ENCODE measurements at regions not wholly inside any gene's neighbourhood (a gene's known extent, or its start where the extent isn't known, plus 50 kb on each side); places are given as distances from the start of the nearest gene placed in this dataset.

DNA sequence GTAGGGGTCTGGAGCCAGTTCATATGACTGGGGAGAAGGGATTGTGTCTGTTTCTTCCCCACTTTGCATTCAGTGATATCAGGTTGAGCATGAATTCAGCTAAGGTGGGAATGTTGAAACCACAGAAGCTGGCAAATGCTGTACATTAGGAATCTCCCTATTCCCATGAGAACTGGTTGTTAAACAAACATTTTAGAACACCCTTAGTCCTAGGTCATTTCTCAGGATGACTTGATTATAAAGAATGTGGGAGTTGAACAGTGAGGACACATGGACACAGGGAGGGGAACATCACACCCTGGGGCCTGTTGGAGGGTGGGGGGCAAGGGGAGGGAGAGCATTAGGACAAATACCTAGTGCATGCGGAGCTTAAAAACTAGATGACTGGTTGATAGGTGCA is 62.6 kb upstream of the LIMCH1 start:
- no peak overlapping the region for H3K27ac ChIP-seq
- DNase-seq (ENCODE audit: low spot score) = no peak
- TF ChIP-seq, protein P1, sequence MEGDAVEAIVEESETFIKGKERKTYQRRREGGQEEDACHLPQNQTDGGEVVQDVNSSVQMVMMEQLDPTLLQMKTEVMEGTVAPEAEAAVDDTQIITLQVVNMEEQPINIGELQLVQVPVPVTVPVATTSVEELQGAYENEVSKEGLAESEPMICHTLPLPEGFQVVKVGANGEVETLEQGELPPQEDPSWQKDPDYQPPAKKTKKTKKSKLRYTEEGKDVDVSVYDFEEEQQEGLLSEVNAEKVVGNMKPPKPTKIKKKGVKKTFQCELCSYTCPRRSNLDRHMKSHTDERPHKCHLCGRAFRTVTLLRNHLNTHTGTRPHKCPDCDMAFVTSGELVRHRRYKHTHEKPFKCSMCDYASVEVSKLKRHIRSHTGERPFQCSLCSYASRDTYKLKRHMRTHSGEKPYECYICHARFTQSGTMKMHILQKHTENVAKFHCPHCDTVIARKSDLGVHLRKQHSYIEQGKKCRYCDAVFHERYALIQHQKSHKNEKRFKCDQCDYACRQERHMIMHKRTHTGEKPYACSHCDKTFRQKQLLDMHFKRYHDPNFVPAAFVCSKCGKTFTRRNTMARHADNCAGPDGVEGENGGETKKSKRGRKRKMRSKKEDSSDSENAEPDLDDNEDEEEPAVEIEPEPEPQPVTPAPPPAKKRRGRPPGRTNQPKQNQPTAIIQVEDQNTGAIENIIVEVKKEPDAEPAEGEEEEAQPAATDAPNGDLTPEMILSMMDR (IDR thresholded peaks at IDR 0.05) = no peak
- no peak overlapping the region for H3K4me3 ChIP-seq

DNA sequence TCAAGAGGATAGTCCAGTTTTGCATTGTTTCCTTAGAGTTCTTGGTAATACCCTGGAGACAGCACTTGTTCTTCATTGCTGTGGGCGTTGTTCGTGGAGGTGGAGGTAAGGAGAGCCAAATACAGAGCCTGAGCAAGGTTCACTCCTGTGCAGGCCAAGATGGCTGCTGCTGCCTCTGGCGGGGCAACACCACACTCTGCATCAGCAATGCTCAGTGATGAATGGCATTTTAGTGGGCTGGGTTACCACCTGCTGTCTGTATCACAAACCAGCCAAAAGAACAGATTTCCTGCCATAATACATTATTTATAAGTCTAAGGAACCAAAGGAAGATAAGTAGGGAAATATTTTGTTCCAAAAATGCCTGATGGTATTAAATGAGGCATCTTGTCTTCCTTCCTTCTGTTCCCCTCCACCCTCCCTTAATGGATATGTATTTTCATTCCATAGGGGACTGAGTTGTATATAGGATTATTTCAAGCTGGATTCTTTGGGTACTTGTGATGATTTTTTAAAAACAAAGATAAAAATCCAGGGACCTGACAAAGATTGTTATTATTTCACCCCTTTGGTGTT is 61.6 kb upstream of the LIMCH1 start:
- TF ChIP-seq, protein P1 (IDR thresholded peaks at IDR 0.05) = no peak
- H3K27ac ChIP-seq = no peak overlapping the region
- H3K4me3 ChIP-seq = no peak overlapping the region
- no peak for DNase-seq (ENCODE audit: low spot score)

DNA sequence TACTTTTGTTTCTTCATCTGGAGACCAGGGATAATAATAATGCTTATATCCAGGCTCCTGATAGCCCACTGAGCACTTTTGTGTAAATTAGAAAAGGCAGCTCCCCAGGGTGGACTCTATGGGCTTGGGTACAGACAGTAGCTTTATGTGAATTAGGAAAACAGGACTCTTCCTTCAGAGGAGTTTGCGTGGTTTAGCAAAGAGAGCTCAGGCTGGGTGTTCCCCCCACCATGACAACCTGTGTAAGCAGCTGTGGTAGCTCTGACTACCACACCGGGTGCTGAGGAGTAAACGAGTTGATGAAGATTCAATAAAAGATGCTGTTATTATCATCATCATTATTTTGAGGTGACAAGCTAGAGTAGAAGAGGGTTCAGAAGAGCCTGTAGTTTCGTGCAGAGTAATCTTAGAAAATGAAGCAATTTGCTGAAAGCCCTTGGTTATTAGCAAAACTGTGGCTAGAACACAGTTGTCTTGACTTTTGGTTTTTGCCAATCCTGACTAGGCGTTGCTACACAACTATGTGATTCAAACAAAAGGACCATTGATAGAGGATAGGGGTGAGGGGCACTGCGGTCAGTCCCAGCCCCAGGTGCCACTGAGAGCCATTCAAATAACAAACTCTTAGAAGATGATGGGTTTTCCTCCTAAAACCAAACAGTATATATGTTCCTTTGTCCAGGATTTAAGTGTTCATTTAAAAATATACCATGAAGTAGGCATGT is 60.6 kb upstream of the LIMCH1 start:
- TF ChIP-seq, protein P1 (IDR thresholded peaks at IDR 0.05) = no peak
- DNase-seq (ENCODE audit: low spot score) = no peak
- Histone ChIP-seq H3K4me3 (no peak overlapping the region), H3K27ac (no peak overlapping the region)

DNA sequence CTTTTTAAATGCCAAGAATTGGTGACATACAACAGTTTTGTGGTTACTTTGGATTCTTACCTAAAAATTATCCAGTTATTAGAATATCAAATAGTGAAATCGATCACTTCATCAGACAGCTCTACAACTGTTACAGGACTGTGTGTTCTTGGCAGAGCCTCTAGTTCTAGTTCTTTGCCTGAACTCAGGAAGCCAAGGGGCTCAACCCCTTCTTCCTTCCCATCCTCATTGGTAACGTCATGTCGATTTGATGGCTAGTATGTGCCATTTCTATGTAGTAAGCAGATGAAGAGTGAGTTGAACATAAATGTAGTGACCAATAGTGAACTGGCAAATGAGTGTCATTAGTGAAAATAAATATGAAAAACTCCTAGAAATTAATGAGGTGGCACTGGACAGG is 59.4 kb upstream of the LIMCH1 start:
- no peak for DNase-seq (ENCODE audit: low spot score)
- TF ChIP-seq, protein P1 (IDR thresholded peaks at IDR 0.05) = no peak
- H3K27ac ChIP-seq = no peak overlapping the region
- H3K4me3 ChIP-seq = no peak overlapping the region

DNA sequence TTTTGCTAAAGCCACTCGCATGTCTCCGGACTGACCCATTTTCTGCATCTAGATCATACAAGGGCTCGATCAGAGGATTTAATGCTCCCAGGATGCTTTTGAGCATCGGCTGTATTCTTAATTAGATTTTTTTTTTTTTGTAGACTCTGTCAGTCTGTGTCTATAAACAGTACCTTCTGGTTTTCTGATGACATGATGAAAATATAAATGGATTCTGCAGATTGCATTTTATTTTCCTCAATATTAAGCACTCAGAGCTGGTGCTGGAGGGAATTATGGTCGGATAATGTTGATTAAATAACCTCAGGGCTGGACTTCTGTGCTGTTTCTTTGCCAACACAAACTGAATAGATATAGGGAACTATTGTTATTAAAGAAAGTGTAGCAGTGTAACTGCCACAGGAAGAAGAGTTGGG is 57.1 kb upstream of the LIMCH1 start:
- no peak for DNase-seq (ENCODE audit: low spot score)
- no peak overlapping the region for H3K27ac ChIP-seq
- TF ChIP-seq, protein P1 (IDR thresholded peaks at IDR 0.05) = no peak

DNA sequence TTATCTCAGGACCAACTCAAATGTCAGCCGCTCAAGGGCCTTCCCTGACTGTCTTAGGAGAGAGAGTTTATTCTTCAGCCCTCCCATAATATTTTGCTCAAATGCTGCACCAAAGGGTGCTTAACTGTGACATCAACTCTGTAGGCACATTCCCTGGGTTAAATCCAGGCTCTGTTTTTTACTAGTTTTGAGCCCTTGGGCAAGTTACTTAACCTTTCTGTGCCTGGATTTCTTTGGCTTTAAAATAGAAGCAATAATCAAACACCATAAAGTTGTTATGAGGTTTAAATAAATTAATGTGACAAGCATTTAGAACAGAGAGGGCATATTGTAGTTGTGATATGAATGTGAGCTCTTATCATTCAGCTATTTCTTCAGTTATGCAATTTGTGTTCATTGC is 54.2 kb upstream of the LIMCH1 start:
- TF ChIP-seq, protein P1 (IDR thresholded peaks at IDR 0.05) = no peak
- Histone ChIP-seq H3K4me3 (no peak overlapping the region), H3K27ac (no peak overlapping the region)
- DNase-seq (ENCODE audit: low spot score) = no peak

More for the DNA sequence above, 57.1 kb upstream of the LIMCH1 start:
- no peak overlapping the region for H3K4me3 ChIP-seq

DNA sequence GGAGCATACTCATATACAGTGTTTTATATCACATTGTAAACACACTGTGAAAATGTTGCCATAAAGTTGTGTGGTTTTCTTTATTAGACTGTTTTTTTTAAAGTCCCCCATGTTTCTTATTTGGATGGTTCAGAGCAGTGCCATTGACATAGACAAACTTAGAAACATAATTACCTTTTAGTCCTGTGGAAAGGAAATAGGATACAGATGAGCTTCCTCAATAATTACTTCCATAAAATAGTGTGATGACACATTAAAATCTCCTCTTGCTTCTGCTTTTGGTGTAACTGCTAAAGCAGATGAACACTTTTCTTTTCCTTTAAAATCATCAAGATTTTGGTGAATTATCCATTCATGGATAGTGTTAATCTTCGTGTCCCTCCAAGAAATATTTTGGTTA is 52.9 kb upstream of the LIMCH1 start:
- TF ChIP-seq, protein P1 (IDR thresholded peaks at IDR 0.05) = no peak
- H3K27ac ChIP-seq = no peak overlapping the region
- DNase-seq (ENCODE audit: low spot score) = no peak
- no peak overlapping the region for H3K4me3 ChIP-seq

Measured in coronary artery (tissue), 2 donors.